Fibroblast of gingiva (primary cell): ENCODE measurements at regions not wholly inside any gene's neighbourhood (a gene's known extent, or its start where the extent isn't known, plus 50 kb on each side); places are given as distances from the start of the nearest gene placed in this dataset.

Experiments
- DNase-seq: peaks from one replicate; pipeline ENCODE4 v3.0.0-alpha.2; 2011; ENCODE audit warnings: low read depth

DNA sequence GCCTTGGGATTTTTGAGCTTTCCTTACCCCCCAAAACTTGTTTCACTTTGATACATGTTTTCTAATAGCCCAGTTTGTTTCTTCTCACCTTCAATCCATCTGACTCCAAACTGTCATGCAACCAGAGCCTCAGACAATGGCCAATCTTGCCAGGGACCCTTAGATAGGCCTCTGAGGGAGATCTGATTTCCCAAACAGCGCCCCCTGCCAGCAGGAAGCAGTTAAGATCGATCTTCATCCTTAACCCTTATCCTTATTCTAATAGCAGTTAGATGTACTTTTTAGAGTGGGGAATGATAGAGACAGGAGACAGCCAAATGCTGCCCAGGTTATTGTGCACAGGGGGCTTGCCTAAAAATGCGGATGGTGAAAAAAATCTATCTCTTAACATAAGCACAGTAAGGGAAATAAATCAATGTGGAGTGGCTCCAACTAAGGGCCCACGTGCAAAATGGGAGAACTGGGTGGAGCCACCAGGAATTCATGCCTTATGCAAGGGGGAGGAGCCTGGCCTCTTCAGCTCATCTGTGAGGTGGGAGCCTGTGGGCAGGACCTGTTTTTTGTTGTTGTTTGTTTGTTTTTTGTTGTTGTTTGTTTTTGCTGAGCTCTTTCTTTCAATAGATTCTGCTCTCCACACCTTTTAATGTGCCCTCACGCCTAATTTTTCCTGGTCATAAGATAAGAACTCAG lies 833.6 kb upstream of the AGA start:
- DNase-seq = no peak

DNA sequence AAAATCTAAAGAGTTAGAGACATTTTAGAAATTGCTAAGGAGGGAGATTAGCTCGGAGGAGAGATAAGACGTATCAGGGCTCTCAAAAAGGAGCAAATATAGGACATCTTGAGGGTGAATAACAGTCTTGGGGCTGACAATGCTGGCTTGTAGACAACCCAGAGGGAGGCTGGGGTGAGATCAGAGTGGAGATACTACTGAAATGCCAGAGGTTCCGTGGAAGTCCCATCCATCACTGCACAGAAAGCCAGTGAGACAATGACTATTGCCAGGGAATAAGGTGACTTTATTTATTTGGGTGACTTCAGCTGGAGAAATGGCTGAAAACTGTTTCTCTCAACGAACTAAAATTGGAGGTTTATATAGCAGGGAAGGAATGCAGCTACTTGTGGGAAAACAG lies 838.1 kb upstream of the AGA start:
- no peak for DNase-seq

DNA sequence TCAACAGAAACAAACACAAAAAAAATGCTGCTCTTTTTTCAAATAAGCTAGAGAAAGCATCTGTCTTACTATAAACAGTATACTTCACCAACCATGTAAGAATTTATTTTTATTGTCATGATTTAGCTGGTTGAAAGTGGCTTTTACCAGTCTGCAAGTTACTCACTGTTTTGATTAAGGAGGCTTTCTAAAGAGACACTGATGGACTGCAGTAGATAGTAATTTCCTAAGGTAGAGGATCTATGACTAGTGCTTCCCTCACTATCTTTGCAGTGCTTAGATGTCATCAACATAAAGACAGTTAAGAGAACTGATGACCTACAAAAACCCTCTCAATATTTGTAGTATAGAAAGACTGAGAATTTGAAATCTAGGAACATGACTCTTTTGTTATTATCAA lies 846.2 kb upstream of the AGA start:
- no peak for DNase-seq

DNA sequence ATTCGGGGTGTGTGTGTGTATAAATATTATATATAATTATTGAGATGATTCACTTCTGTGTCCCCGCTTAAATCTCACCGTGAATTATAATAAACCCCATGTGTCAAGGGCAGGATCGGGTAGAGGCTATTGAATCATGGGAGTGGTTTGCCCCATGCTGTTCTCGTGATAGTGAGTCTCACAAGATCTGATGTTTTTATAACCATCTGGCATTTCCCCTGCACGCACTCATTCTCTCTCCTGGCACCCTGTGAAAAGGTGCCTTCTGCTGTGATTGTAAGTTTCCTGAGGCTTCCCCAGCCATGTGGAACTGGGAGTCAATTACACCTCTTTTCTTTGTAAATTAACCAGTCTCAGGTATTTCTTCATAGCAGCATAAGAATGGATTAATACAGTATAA lies 851.4 kb upstream of the AGA start:
- no peak for DNase-seq

DNA sequence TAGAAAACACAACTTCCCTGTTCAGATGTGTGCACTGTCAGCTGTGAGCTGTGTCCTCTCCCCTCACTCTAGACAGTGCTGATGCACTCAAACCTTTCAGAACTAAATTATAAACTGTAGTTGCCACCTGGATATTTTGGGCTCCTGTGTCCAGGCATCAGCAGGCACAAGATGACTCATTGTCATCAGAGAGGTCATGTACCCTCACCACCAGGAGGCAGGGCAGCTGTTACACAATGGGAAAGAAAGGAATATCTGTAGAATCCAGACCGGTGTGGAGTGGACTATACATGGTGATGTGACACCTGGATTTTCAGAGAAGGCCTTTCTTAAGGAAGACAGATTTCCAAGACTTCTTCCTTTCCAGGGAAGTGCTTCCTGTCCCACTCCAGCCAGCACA lies 854.4 kb upstream of the AGA start:
- no peak for DNase-seq

DNA sequence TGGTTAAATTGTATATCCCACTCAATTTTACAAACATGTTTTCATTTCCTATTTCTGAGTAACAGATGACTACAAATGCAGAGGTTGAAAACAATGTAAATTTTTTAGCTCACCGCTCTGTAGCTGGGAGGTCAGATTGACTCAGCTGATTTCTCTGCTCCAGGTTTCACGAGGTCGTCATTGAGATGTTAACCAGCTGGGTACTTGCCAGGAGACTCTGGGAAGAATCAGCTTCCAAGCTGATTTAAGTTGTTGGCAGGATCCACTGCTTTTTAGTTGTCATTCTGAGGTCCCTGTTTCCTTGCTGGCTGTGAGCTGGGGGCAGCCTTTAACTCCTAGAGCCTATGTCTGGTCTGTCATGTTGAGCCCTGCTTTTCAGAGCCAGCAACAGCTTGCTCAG lies 864.3 kb upstream of the AGA start:
- no peak for DNase-seq

DNA sequence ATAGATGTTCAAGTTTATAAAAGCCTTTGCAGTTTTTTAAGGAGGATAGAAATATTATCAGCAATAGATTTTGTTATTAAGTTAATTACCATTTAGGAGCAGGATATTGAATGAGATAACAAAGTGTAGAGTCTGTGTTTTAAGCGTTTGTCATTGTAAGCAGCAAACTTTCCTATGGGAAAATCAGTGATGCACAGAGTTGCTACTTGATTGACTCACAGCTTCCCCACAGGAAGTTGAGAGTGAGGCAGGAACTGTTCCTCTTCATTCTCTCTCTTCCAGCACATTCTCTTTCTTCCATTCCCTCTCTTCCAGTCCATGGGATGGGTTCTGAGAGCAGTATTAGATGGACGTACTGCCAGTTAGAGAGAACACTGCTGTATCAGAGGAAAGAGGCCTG lies 867.7 kb upstream of the AGA start:
- DNase-seq = no peak

DNA sequence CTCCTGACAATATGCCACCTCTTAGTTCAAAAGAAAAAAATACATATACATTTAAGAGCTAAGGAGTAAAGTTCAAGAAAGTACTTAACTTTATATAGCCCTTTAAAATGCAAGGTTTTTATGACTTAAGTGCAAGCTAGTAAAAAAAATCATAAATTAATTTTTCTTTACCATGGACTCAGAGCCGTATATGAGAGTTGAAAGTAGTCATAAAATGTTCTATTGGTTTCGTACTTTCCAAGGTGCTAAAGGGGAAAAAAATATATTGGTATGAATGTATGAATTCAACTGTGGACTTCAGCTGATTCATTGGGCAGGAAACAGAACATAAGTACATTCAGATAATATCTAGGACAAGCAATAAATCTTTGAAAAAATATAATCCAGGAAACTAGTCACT lies 869.8 kb upstream of the AGA start:
- DNase-seq = no peak

DNA sequence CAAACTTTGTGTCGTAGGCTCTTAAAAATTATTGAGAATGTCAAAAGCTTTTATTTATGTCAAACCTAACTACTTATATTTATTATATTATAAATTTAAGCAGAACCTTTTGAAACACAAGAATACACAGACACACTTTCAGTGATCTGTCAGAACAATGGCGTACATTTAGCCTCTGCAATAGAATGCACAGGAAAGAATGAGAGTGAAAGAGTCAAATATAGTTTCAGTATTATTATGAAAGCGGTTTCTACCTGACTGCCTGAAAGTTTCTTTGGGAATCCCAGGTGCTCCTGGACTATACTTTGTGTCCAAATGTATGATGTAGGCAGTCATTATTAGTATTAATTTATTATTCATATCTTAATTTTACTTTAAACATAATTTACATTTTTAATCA lies 872.0 kb upstream of the AGA start:
- DNase-seq = no peak

DNA sequence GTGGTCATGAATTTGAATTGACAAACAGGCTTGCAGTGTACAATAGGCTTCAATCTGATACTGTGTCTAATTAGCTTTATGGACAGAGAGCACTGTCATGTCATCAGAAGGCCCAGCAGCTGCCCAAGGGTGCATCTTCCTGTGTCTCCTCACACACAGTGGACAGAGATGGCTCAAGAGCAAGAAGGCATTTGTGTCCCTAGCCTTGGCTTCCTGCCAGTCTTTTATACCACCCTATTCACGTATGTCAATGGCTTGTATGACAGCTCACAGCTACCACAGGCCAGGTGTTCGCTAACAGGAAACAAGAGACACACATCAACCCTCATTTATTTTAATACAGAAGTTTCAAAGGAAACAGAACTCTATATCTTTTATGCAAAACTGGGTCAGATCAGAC lies 874.0 kb upstream of the AGA start:
- DNase-seq = no peak

DNA sequence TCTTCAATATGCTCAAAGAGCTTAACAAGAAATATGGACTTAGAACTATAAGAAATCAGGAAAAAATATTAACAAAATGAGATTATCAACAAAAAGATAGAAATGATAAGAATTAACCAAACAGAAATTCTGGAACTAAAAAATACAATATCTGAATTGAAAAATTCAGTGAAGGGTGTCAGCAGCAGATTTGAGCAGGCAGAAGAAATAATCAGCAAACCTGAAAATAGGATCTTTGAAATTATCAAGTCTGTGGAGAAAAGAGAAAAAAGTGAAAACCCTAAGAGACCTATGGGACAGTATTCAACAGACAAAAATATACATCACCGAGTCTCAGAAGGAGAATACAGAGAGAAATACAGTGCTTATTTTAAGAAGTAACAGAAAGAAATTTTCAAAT lies 877.8 kb upstream of the AGA start:
- DNase-seq = no peak

DNA sequence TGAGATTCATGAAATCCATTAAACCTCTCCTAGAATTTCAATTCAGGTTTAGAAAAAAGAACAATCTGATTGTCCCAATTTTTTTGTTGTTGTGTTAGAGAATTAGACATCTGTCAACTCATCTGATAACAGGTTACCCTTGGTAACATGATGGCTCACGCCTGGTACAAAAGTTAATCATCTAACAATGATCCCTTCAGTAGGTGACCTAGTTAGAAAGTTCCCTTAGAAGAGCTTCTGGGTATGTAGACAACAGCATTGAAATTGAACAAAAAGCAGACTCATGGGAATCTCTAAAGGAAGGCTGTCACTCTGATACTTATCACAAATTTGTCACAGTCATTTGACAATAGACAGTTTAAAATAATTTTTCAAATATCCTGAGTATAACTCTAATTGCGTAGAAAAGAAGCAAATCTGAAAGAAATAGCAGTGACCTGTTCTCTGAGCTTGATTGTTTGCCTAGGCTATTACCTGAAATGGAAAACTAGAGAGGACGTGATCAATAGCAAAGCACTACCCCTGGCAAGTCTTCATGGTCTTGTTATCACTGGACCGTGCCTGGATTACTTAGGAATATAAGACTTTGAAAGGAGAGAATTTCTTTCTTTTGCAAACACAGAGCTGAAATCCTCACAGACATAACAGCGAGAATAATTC lies 880.4 kb upstream of the AGA start:
- no peak for DNase-seq

DNA sequence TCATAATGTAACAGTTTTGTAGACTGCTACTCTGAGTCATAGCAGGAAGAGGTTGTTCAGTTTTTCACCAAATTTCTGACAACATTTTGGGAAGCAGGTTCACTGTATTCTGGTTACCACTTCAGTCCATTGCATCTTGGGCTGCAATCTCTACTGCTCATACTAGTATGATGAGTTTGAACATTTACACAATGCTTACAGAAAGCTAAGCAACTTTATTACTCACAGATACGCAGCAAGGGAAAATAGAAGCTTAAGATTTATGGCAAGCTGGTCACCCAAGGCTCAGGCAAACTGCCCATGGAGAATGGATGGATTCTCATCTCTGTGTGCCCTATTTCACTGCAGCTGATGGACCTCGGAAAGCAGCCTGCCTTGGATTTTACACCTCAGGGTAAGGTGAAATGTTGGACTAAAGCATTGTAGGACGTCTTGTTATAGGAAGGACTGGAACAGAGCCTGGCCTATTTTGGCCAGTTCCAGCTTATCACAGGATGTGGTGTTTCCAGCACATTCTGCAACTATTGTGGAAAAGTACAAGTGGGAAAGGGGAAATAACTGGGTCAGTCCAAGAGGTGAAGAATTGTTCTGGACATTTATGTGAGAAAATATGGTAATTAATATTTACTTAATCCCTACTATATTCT lies 887.1 kb upstream of the AGA start:
- no peak for DNase-seq

DNA sequence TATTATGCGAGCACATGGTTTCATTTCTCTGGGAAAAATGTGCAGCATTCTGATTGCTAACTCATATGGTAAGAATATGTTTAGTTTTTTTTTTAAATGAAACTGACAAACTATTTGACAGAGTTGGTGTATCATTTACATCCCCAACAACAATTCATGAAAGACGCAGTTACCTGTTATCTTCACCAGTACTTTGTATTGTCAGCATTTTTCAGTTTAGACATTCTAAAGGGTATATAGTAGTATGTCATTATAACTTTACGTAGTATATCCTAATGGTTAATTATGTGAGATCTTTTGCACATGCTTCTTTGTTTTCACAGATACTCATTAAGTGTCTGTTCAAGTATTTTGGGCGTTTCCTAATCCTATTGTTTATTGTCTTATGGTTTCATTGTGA lies 891.1 kb upstream of the AGA start:
- no peak for DNase-seq

DNA sequence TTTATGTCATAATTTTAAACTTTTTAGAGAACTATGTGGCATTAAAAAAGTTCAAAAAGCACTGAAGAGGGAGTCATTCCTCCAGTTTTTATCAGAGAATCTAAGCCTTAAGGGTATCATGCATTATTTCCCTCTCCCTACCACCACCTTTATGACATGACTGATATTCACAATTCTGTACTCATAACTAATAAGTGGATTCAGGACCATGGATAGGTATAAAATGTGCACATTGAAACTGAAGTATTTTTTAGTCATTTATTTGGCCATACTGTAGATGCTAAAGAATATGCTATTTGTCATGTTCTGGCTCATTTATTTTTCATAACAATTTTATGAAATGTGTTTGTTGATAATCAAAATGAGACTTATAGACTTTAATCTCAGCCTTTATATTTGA lies 897.5 kb upstream of the AGA start:
- no peak for DNase-seq

DNA sequence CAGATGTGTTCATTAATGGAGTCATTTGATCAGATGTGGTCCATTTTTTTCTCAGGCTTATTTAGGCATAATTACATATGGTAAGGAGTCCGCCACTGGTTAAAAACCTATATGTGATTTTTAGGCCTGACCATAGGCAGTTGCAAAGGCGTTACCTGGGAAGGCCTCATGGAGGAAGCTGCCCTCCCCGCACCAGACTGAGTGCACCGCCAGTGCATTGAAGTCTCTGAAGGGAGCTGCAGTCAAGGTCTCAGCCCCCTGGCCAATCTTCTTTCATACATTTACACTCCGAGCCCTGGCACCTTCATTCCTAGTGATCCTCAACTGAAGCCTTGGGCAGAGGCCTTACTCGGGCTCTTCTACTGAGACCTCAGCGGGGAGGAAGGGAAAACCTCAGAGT lies 898.2 kb upstream of the AGA start:
- DNase-seq = no peak

DNA sequence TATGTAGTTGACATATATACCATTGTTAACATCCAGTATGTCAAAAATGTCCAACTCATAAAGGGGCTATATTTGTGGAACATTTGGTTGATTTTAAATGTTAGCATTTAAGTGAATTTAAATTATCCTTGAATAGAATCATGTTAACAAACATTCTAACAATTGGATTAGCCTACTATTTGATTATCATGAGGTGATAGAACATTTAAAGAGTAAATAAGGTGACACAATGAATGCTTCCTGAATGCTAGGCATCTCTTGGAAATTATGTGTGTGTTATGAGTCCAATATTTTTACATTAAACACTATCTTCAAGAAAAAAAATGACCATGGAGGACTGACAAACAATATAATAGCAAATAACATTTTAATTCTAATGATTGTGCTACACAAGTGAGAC lies 901.9 kb upstream of the AGA start:
- no peak for DNase-seq

DNA sequence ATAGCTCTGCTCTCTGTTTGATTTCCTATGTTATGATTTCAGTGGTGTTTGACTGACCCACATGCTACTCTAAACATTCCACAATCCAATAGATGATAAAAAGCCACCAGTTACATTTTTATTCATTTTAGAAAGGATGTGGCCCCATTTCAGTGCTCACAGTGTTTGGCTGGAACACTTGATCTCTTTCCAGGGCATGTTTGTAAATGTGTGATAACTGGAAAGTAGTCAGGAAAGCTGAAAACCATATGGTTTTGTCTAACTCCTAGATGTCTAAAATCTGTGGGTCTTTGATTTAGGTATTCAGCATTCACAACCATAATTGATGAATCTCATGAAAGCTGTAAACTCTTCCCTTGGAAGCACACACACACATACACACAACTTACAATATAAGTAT lies 904.9 kb upstream of the AGA start:
- no peak for DNase-seq

DNA sequence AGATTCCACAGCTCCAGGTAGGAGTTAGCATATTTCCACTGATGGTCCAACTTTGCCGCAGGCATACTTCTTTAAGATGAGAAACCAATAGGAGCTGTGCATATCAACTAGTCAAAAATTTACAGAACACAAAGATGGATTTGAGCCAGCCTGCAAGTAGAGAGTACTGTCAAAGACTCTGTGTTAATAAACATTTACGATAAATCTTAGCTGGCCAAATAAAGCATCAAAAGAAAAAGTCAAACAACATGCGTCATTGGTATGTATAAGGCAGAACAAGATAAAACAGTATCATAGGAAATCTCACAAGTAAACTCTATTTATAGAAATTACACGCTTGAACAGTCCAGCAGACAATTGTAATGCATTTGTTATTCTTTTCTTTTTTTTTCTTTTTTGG lies 907.4 kb upstream of the AGA start:
- no peak for DNase-seq

DNA sequence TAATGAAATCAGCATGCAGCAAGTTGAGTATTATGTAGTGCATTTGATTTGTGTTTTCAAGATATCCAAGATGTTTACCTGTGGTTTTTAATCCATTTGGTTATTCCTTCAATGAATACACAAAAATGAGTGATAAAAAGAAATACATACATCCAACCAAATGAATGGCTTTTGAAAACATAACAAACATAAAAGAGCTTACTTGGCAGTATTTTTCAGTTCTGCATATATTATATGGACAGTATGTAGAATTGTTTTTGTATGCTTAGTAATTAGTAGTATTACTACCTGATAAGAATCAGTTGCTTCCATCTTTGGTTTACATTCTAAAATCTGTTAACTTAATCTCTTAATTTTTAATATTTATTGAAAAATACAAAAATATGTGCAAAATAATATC lies 908.9 kb upstream of the AGA start:
- no peak for DNase-seq

DNA sequence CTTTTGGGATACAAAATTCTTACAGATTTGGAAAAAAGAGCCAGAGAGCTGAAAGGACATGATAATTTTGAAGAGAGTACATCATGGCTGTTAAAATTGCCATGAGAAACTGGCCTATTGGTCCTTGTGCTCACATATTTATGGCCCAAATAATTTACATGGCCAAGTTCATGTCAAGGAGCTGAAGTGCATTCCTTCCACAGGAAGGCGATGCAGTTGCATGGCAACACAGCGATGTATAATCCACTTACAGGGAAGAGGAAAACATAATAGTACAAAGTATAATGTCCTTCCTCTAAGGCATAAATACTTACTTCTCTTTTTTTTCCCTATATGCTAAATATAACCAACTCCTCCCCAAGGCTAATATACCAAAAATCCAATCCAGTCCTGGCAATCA lies 914.5 kb upstream of the AGA start:
- no peak for DNase-seq

DNA sequence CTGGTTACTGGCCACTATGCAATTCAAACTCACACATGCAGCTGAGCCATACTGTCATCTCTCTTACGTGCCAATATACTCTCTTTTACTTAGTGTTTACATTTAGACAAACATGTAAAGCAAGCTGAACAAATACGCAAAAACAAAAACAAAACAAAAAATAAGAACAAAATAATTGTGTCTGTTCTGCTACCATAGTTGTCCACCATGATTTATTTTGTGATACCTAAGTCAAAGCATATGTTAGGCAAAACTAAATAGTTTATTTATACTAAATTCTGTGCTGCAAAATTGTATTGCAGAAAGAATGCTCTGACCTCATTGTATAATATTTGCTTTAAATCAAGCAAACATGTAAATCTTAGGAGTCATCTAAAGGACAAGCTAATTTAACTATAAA lies 943.2 kb upstream of the AGA start:
- no peak for DNase-seq

DNA sequence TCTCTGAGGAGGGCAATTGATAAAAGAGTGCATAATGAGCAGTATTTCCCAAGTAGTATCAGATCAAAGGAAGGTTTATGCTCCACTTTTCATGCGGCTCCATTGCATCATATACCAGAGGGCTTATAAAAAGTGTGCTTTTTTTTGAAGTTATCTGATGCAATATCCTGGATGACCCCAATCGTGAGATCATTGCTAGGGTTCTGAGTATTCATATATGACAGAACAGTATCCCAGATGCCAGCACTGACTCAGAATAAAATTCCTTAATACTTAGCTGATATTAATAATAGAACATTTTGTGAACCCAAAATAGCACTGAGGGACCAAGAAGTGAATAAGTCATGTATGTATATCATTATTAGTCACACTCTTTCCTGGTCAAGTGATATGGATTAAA lies 945.5 kb upstream of the AGA start:
- no peak for DNase-seq

DNA sequence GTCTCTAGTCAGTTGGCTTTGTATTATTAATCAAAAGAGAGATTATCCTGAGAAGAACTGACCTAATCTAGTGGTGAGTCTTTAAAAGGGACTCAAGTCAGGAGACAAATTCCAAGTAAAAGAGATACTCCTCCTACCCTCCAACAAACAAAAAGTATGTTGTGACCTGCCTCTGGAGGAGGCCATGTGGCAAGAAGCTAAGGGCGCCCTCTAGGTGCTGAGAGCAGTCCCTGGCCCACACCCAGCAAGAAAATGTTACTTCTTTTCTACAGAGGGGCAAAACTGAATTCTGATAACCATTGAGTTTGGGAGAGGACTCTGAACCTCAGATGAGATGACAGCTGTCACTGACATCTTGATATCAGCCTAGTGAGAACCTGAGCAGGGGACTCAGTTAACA lies 953.6 kb upstream of the AGA start:
- DNase-seq = no peak
